Peyer's patch (tissue), 4 donors: ENCODE measurements at regions not wholly inside any gene's neighbourhood (a gene's known extent, or its start where the extent isn't known, plus 50 kb on each side); places are given as distances from the start of the nearest gene placed in this dataset.
"Not testable (repeated sequence)": the region's sequence is repeated elsewhere in the genome, so short reads cannot be mapped to it uniquely, and the experiment has no call there.

ENCODE experiments used
- CTCF ChIP-seq, 6 experiments: fragments of 450-650 bp in 4 of 6; fragments of 200-600 bp in 2 of 6; sonication (generic) in 1 of 6; IDR thresholded peaks; one replicate each; pipeline ENCODE4 v1.5.1; 2017 to 2019; ENCODE audit warnings: antibody characterized with exemption in 6 of 6, mild to moderate bottlenecking in 3 of 6, moderate library complexity in 1 of 6
- POLR2A ChIP-seq, 2 donors: fragments of 450-650 bp; IDR thresholded peaks; one replicate each; pipeline ENCODE4 v1.5.1; 2017; ENCODE audit warnings: antibody characterized with exemption in 2 of 2, mild to moderate bottlenecking in 2 of 2, moderate library complexity in 2 of 2

GRCh38 chr21:19119259-19119658 is 715.7 kb upstream of the TMPRSS15 start:
- not testable (repeated sequence) for TF ChIP-seq POLR2A, CTCF (IDR thresholded peaks at IDR 0.05)
